ENCODE measurements at regions not wholly inside any gene's neighbourhood (a gene's known extent, or its start where the extent isn't known, plus 50 kb on each side); places are given as distances from the start of the nearest gene placed in this dataset.

DNA sequence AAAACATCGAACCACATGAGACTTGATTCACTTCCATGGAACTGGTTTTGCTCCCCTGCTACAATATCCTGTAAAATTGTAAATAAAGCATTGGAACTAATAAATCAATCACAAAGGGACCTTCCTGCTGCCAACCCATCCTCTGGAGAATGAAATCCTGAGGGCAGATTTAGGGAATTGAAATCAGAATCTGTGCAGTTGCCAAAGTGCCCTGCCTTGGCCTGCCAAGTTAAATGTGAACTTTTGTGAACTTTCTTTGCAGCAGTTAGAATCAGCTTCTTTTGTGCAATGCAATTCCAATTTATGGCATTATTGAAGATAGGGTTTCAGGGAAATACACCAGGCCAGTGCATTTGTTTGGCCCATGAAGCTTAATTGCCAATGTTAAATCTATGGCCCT lies 263.1 kb downstream of the PTTG2 start:
- H3K4me1 ChIP-seq (ENCODE audit: control insufficient read depth in 1 of 2, insufficient read depth in 2 of 2, low read length in 2 of 2): no peaks in the 10 kb centered on the region
- TF ChIP-seq, protein P1, sequence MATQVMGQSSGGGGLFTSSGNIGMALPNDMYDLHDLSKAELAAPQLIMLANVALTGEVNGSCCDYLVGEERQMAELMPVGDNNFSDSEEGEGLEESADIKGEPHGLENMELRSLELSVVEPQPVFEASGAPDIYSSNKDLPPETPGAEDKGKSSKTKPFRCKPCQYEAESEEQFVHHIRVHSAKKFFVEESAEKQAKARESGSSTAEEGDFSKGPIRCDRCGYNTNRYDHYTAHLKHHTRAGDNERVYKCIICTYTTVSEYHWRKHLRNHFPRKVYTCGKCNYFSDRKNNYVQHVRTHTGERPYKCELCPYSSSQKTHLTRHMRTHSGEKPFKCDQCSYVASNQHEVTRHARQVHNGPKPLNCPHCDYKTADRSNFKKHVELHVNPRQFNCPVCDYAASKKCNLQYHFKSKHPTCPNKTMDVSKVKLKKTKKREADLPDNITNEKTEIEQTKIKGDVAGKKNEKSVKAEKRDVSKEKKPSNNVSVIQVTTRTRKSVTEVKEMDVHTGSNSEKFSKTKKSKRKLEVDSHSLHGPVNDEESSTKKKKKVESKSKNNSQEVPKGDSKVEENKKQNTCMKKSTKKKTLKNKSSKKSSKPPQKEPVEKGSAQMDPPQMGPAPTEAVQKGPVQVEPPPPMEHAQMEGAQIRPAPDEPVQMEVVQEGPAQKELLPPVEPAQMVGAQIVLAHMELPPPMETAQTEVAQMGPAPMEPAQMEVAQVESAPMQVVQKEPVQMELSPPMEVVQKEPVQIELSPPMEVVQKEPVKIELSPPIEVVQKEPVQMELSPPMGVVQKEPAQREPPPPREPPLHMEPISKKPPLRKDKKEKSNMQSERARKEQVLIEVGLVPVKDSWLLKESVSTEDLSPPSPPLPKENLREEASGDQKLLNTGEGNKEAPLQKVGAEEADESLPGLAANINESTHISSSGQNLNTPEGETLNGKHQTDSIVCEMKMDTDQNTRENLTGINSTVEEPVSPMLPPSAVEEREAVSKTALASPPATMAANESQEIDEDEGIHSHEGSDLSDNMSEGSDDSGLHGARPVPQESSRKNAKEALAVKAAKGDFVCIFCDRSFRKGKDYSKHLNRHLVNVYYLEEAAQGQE (IDR thresholded peaks at IDR 0.05; ENCODE audit: low read depth): no peak
- TF ChIP-seq POLR2AphosphoS5 (IDR thresholded peaks at IDR 0.05; ENCODE audit: low read depth, low read length) (no peak), POLR2A (IDR thresholded peaks at IDR 0.05; ENCODE audit: borderline replicate concordance, extremely low read depth, insufficient read depth, insufficient read length) (no peak), YY1 (IDR thresholded peaks at IDR 0.05; ENCODE audit: extremely low read depth, insufficient replicate concordance, low read depth, low read length) (no peak), ELF1 (IDR thresholded peaks at IDR 0.05; ENCODE audit: borderline replicate concordance, low read depth) (no peak), FOSL1 (IDR thresholded peaks at IDR 0.05; ENCODE audit: low read depth) (no peak), EGR1 (IDR thresholded peaks at IDR 0.05; ENCODE audit: low read depth) (no peak), JUND (IDR thresholded peaks at IDR 0.05) (no peak), SIN3A (IDR thresholded peaks at IDR 0.05; ENCODE audit: low read depth) (no peak), SP1 (IDR thresholded peaks at IDR 0.05; ENCODE audit: low read depth) (no peak)
- TF ChIP-seq, protein P2, sequence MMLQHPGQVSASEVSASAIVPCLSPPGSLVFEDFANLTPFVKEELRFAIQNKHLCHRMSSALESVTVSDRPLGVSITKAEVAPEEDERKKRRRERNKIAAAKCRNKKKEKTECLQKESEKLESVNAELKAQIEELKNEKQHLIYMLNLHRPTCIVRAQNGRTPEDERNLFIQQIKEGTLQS (IDR thresholded peaks at IDR 0.05): no peak
- H3K79me2 ChIP-seq (ENCODE audit: insufficient read depth, low read length): no peaks in the 10 kb centered on the region
- H3K27me3 ChIP-seq (ENCODE audit: insufficient read depth, low read length): no peaks in the 10 kb centered on the region
- ChIA-PET CTCF (no interaction called here), RAD21 (ENCODE audit: low non-redundant PET in 1 of 2, low total read pairs in 2 of 2, uncharacterized antibody in 2 of 2, unreplicated experiment in 2 of 2) (no interaction called here), POLR2A (no interaction called here)
- H3K9me2 ChIP-seq (ENCODE audit: insufficient read depth): no peaks in the 10 kb centered on the region
- no peak overlapping the region for H3K4me3 ChIP-seq (replicated peaks in 1 of 2; ENCODE audit: low read depth in 1 of 2, low read length in 2 of 2)
- H3K36me3 ChIP-seq (ENCODE audit: control insufficient read depth in 1 of 2, insufficient read depth in 2 of 2, low read length in 2 of 2): no peaks in the 10 kb centered on the region
- no peak for DNase-seq (ENCODE audit: low read depth, low spot score)
- intact Hi-C loops (cut with micrococcal nuclease): no loop called here
- ATAC-seq: no peak
- no peak overlapping the region for H3K4me2 ChIP-seq (ENCODE audit: low read length)
- no peaks in the 10 kb centered on the region for H4K20me1 ChIP-seq (ENCODE audit: insufficient read depth)
- H3K27ac ChIP-seq (ENCODE audit: low read depth, low read length): no peak overlapping the region
- no peak overlapping the region for H3K9ac ChIP-seq (ENCODE audit: low read length)
- BruUV-seq (replicated peaks): no TSS peak
- H2AFZ ChIP-seq (ENCODE audit: low read depth, low read length, poor library complexity, severe bottlenecking): no peak overlapping the region
- H3K9me3 ChIP-seq (ENCODE audit: control insufficient read depth in 1 of 2, insufficient read depth in 1 of 2, low read depth in 1 of 2, low read length in 2 of 2): no peaks in the 10 kb centered on the region
